Right lobe of liver (tissue), 4 donors: ENCODE measurements at regions not wholly inside any gene's neighbourhood (a gene's known extent, or its start where the extent isn't known, plus 50 kb on each side); places are given as distances from the start of the nearest gene placed in this dataset.

Experiments used
- CTCF ChIP-seq, 4 donors: fragments of 200-600 bp in 3 of 4; fragments of 450-650 bp in 1 of 4; IDR thresholded peaks; one replicate each; pipeline versions ENCODE4 v1.5.1 to v1.8.0; 2016 to 2022; ENCODE audit warnings: antibody characterized with exemption in 4 of 4, mild to moderate bottlenecking in 2 of 4
- POLR2A ChIP-seq: fragments of 450-650 bp; IDR thresholded peaks from one replicate; pipeline ENCODE4 v1.6.1; 2017; ENCODE audit warnings: antibody characterized with exemption, mild to moderate bottlenecking
- donor health status: DM: no; HTN: no; CAD: no.
- donor health status: DM: no; HTN: no; CAD: no.
- donor health status: DM: no; HTN: yes; CAD: no.

GRCh38 chr6:118714756-118715155 is 63.4 kb upstream of the CEP85L start:
- TF ChIP-seq CTCF (IDR thresholded peaks at IDR 0.05) (no peak), POLR2A (no peak)
